ENCODE measurements at regions not wholly inside any gene's neighbourhood (a gene's known extent, or its start where the extent isn't known, plus 50 kb on each side); places are given as distances from the start of the nearest gene placed in this dataset.

- TF ChIP-seq, protein P1, sequence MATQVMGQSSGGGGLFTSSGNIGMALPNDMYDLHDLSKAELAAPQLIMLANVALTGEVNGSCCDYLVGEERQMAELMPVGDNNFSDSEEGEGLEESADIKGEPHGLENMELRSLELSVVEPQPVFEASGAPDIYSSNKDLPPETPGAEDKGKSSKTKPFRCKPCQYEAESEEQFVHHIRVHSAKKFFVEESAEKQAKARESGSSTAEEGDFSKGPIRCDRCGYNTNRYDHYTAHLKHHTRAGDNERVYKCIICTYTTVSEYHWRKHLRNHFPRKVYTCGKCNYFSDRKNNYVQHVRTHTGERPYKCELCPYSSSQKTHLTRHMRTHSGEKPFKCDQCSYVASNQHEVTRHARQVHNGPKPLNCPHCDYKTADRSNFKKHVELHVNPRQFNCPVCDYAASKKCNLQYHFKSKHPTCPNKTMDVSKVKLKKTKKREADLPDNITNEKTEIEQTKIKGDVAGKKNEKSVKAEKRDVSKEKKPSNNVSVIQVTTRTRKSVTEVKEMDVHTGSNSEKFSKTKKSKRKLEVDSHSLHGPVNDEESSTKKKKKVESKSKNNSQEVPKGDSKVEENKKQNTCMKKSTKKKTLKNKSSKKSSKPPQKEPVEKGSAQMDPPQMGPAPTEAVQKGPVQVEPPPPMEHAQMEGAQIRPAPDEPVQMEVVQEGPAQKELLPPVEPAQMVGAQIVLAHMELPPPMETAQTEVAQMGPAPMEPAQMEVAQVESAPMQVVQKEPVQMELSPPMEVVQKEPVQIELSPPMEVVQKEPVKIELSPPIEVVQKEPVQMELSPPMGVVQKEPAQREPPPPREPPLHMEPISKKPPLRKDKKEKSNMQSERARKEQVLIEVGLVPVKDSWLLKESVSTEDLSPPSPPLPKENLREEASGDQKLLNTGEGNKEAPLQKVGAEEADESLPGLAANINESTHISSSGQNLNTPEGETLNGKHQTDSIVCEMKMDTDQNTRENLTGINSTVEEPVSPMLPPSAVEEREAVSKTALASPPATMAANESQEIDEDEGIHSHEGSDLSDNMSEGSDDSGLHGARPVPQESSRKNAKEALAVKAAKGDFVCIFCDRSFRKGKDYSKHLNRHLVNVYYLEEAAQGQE (IDR thresholded peaks at IDR 0.05; ENCODE audit: low read depth, low read length), result no peak
- no peak for TF ChIP-seq NRF1 (IDR thresholded peaks at IDR 0.05; ENCODE audit: low read depth, low read length)
- no peak for TF ChIP-seq FOXM1 (IDR thresholded peaks at IDR 0.05; ENCODE audit: low read depth)
- TF ChIP-seq, protein P2, sequence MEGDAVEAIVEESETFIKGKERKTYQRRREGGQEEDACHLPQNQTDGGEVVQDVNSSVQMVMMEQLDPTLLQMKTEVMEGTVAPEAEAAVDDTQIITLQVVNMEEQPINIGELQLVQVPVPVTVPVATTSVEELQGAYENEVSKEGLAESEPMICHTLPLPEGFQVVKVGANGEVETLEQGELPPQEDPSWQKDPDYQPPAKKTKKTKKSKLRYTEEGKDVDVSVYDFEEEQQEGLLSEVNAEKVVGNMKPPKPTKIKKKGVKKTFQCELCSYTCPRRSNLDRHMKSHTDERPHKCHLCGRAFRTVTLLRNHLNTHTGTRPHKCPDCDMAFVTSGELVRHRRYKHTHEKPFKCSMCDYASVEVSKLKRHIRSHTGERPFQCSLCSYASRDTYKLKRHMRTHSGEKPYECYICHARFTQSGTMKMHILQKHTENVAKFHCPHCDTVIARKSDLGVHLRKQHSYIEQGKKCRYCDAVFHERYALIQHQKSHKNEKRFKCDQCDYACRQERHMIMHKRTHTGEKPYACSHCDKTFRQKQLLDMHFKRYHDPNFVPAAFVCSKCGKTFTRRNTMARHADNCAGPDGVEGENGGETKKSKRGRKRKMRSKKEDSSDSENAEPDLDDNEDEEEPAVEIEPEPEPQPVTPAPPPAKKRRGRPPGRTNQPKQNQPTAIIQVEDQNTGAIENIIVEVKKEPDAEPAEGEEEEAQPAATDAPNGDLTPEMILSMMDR (IDR thresholded peaks at IDR 0.05), result no peak
- TF ChIP-seq CHD2 (IDR thresholded peaks at IDR 0.05; ENCODE audit: low read length, partially characterized antibody), result no peak
- TF ChIP-seq GABPA (IDR thresholded peaks at IDR 0.05; ENCODE audit: low read depth), result no peak
- no peak for TF ChIP-seq USF1 (IDR thresholded peaks at IDR 0.05; ENCODE audit: borderline replicate concordance, low read depth)
- TF ChIP-seq EZH2phosphoT487 (IDR thresholded peaks at IDR 0.05; ENCODE audit: borderline replicate concordance, low read depth), result no peak
Observed at GRCh38 chrX:69015156-69015555, 150.1 kb downstream of the PJA1 start (continued).

- Histone ChIP-seq H3K4me2 (no peak overlapping the region), H3K79me2 (ENCODE audit: insufficient read depth) (no peaks in the 10 kb centered on the region), H3K4me3 (ENCODE audit: low read depth in 2 of 2, low read length in 1 of 2) (no peak overlapping the region), H2AFZ (ENCODE audit: low read depth) (no peak overlapping the region), H3K27ac (ENCODE audit: low read depth in 2 of 2, low read length in 1 of 2) (no peak overlapping the region), H3K9ac (no peak overlapping the region), H3K36me3 (replicated peaks in 1 of 2; ENCODE audit: control insufficient read depth in 1 of 2, insufficient read depth in 2 of 2, low read length in 1 of 2) (no peaks in the 10 kb centered on the region), H3K27me3 (ENCODE audit: insufficient read depth) (no peaks in the 10 kb centered on the region; the same call in 1 of the 2 replicates), H4K20me1 (ENCODE audit: insufficient read depth) (no peaks in the 10 kb centered on the region), H3K9me2 (no peaks in the 10 kb centered on the region; the same call in 1 of the 2 replicates), H3K9me3 (no peaks in the 10 kb centered on the region), H3K4me1 (ENCODE audit: control insufficient read depth in 1 of 2, insufficient read depth in 2 of 2, low read depth in 1 of 2, low read length in 1 of 2) (peaks cover 0 to 3% of the 10 kb centered on the region in 2 experiments; a peak in 1 of 4 replicates), H3F3A (replicated peaks; ENCODE audit: insufficient read depth) (no peaks in the 10 kb centered on the region)
- POLR2A ChIA-PET, result no interaction called here
- 33% methylated on average over 2 of the region's 2 CpGs for WGBS (ENCODE audit: low lambda C conversion rate)
- CTCF ChIA-PET, result no interaction called here
- DNase-seq, result no peak
- TF ChIP-seq, protein P3, sequence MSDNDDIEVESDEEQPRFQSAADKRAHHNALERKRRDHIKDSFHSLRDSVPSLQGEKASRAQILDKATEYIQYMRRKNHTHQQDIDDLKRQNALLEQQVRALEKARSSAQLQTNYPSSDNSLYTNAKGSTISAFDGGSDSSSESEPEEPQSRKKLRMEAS (IDR thresholded peaks at IDR 0.05; ENCODE audit: low read depth), result no peak
- no peak for TF ChIP-seq GATA2 (CRISPR knock-in tag; IDR thresholded peaks at IDR 0.05)
- TF ChIP-seq TCF12 (IDR thresholded peaks at IDR 0.05), result no peak
- TF ChIP-seq, protein P4, sequence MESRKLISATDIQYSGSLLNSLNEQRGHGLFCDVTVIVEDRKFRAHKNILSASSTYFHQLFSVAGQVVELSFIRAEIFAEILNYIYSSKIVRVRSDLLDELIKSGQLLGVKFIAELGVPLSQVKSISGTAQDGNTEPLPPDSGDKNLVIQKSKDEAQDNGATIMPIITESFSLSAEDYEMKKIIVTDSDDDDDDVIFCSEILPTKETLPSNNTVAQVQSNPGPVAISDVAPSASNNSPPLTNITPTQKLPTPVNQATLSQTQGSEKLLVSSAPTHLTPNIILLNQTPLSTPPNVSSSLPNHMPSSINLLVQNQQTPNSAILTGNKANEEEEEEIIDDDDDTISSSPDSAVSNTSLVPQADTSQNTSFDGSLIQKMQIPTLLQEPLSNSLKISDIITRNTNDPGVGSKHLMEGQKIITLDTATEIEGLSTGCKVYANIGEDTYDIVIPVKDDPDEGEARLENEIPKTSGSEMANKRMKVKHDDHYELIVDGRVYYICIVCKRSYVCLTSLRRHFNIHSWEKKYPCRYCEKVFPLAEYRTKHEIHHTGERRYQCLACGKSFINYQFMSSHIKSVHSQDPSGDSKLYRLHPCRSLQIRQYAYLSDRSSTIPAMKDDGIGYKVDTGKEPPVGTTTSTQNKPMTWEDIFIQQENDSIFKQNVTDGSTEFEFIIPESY (IDR thresholded peaks at IDR 0.05; ENCODE audit: borderline replicate concordance, low read depth), result no peak
- TF ChIP-seq EZH2phosphoT487 (IDR thresholded peaks at IDR 0.05; ENCODE audit: borderline replicate concordance, low read depth), result no peak
- no peak for TF ChIP-seq MEF2A (IDR thresholded peaks at IDR 0.05; ENCODE audit: borderline replicate concordance, low read depth)
- TF ChIP-seq, protein P2 (IDR thresholded peaks at IDR 0.05), result no peak
- no peak for TF ChIP-seq TAF1 (IDR thresholded peaks at IDR 0.05; ENCODE audit: borderline replicate concordance, low read depth, low read length)
- no peak for TF ChIP-seq RFX5 (IDR thresholded peaks at IDR 0.05; ENCODE audit: low read length)
- no peak for TF ChIP-seq POLR2AphosphoS5 (IDR thresholded peaks at IDR 0.05; ENCODE audit: low read depth, low read length)
- no peak for TF ChIP-seq TEAD4 (IDR thresholded peaks at IDR 0.05; ENCODE audit: borderline replicate concordance, insufficient read depth)
- no peak for TF ChIP-seq IRF3 (IDR thresholded peaks at IDR 0.05; ENCODE audit: low read depth, low read length)
Observed at GRCh38 chrX:69014200-69014599, 151.1 kb downstream of the PJA1 start.

Measured in SK-N-SH (cell line).